OCI-LY7 (cell line): ENCODE measurements at regions not wholly inside any gene's neighbourhood (a gene's known extent, or its start where the extent isn't known, plus 50 kb on each side); places are given as distances from the start of the nearest gene placed in this dataset.

ENCODE experiments used
- BruUV-seq: library from RNA; stranded (reverse); fragments of 400-500 nt; replicated peaks from 2 replicates; lab custom pipeline; 2021; lab: Mats Ljungman, UMichigan
- CTCF ChIA-PET: fragments of 300-600 bp; sonication (Branson Sonifier 250); formaldehyde crosslinking; loops from one replicate; lab custom pipeline; 2022; ENCODE audit warnings: antibody characterized with exemption; ENCODE audit not compliant: unreplicated experiment; lab: Charles Lee
- POLR2A ChIA-PET: fragments of 300-600 bp; sonication (Branson Sonifier 250); formaldehyde crosslinking; loops from one replicate; lab custom pipeline; 2022; ENCODE audit warnings: antibody characterized with exemption; lab: Charles Lee
- DNase-seq: peaks from one replicate; pipeline ENCODE4 v3.0.0-alpha.2; 2015; ENCODE audit warnings: low spot score
- H2AFZ ChIP-seq: fragments of 200-600 bp; sonication (generic), shearing (Covaris generic); 2 replicates; pipeline ENCODE4 v1.6.1; 2014; ENCODE audit warnings: mild to moderate bottlenecking, antibody characterized with exemption, low read length, moderate library complexity
- H3K27ac ChIP-seq: fragments of 200-600 bp; sonication (generic); 2 replicates; pipeline ENCODE4 v1.5.1; 2014; ENCODE audit warnings: mixed run types, low read depth, mild to moderate bottlenecking, moderate library complexity, low read length, inconsistent platforms; ENCODE audit not compliant: poor library complexity, severe bottlenecking
- H3K36me3 ChIP-seq: fragments of 200-600 bp; sonication (generic); 2 replicates; pipeline ENCODE4 v1.6.1; 2014; ENCODE audit warnings: mild to moderate bottlenecking, antibody characterized with exemption, low read length, moderate library complexity, mixed read lengths; ENCODE audit not compliant: insufficient read depth
- H3K4me1 ChIP-seq: fragments of 200-600 bp; sonication (generic); 2 replicates; pipeline ENCODE4 v1.5.1; 2014; ENCODE audit warnings: mild to moderate bottlenecking, low read length; ENCODE audit not compliant: insufficient read depth, poor library complexity, severe bottlenecking
- H3K4me2 ChIP-seq: fragments of 200-600 bp; sonication (generic); 2 replicates; pipeline ENCODE4 v1.6.1; 2014; ENCODE audit warnings: mild to moderate bottlenecking, low read length
- H3K4me3 ChIP-seq: fragments of 200-600 bp; sonication (generic); 2 replicates; pipeline ENCODE4 v1.5.1; 2014; ENCODE audit warnings: mild to moderate bottlenecking, low read depth, low read length; ENCODE audit not compliant: poor library complexity, severe bottlenecking
- H3K79me2 ChIP-seq: fragments of 200-600 bp; sonication (generic); 2 replicates; pipeline ENCODE4 v1.6.1; 2016; ENCODE audit warnings: low read depth, mild to moderate bottlenecking, low read length, moderate library complexity, mixed read lengths; ENCODE audit not compliant: insufficient read depth
- H3K9me2 ChIP-seq: fragments of 200-600 bp; sonication (generic); 2 replicates; pipeline ENCODE4 v1.6.1; 2016; ENCODE audit warnings: mild to moderate bottlenecking, low read length, mixed read lengths; ENCODE audit not compliant: insufficient read depth
- H3K9me3 ChIP-seq: fragments of 200-600 bp; sonication (generic); 2 replicates; pipeline ENCODE4 v1.6.1; 2014; ENCODE audit warnings: mild to moderate bottlenecking, mixed run types, low read length, mixed read lengths
- H4K20me1 ChIP-seq: fragments of 200-600 bp; sonication (generic); 2 replicates; pipeline ENCODE4 v1.6.1; 2014; ENCODE audit warnings: mild to moderate bottlenecking, antibody characterized with exemption, low read length, moderate library complexity, mixed read lengths; ENCODE audit not compliant: insufficient read depth
- CTCF ChIP-seq: fragments of 200-600 bp; sonication (generic); conservative IDR thresholded peaks from 2 replicates; pipeline ENCODE4 v1.5.1; 2014; ENCODE audit warnings: mild to moderate bottlenecking, antibody characterized with exemption, low read length, moderate library complexity, mixed read lengths
- EZH2phosphoT487 ChIP-seq: fragments of 200-600 bp; sonication (generic); IDR thresholded peaks from 2 replicates; pipeline ENCODE4 v1.6.1; 2018; ENCODE audit warnings: low read depth, borderline replicate concordance, mild to moderate bottlenecking, mixed run types, antibody characterized with exemption, low read length, moderate library complexity, mixed read lengths
- intact Hi-C: fragments of 100-400 bp; cut with micrococcal nuclease; formaldehyde crosslinking; loops from one replicate; pipeline ENCODE4 v1.10.0; 2022; ENCODE audit not compliant: unreplicated experiment

GRCh38 chr2:239893236-239893515, 132.0 kb downstream of the NDUFA10 start:
- no peak overlapping the region for H3K4me3 ChIP-seq
- intact Hi-C loops, result no loop called here
- no peaks in the 10 kb centered on the region for H3K4me1 ChIP-seq
- H3K9me3 ChIP-seq, result no peaks in the 10 kb centered on the region
- ChIA-PET CTCF (interaction anchor here (0.6 kb wide), 1 partner anchor 975 kb away, joined by 3 read pairs; no protein-coding TSS in a partner anchor), POLR2A (interaction anchor here (0.6 kb wide), 1 partner anchor 772 kb away, joined by 4 read pairs; no protein-coding TSS in a partner anchor)
- H3K4me2 ChIP-seq, result no peak overlapping the region
- H3K27ac ChIP-seq, result no peak overlapping the region
- H4K20me1 ChIP-seq, result no peaks in the 10 kb centered on the region
- DNase-seq, result peak; percentile 17
- no peaks in the 10 kb centered on the region for H3K9me2 ChIP-seq
- no peaks in the 10 kb centered on the region for H3K79me2 ChIP-seq
- TF ChIP-seq EZH2phosphoT487, result no peak
- no peak for TF ChIP-seq CTCF
- BruUV-seq, result no TSS peak
- no peaks in the 10 kb centered on the region for H3K36me3 ChIP-seq
- peak overlapping the region; percentile 56; the same call in 1 of the 2 replicates for H2AFZ ChIP-seq

- intact Hi-C loops, result no loop called here
- peak overlapping the region; percentile 56; the same call in 1 of the 2 replicates for H2AFZ ChIP-seq
- H3K27ac ChIP-seq, result no peak overlapping the region
- H3K79me2 ChIP-seq, result no peaks in the 10 kb centered on the region
- DNase-seq, result no peak
- H3K9me2 ChIP-seq, result no peaks in the 10 kb centered on the region
- H3K4me1 ChIP-seq, result no peaks in the 10 kb centered on the region
- CTCF ChIA-PET, result no interaction called here
- no peaks in the 10 kb centered on the region for H3K9me3 ChIP-seq
- no peaks in the 10 kb centered on the region for H4K20me1 ChIP-seq
- TF ChIP-seq CTCF, result no peak
- TF ChIP-seq EZH2phosphoT487, result no peak
- H3K4me3 ChIP-seq, result no peak overlapping the region
- no peak overlapping the region for H3K4me2 ChIP-seq
- POLR2A ChIA-PET, result no interaction called here
- no peaks in the 10 kb centered on the region for H3K36me3 ChIP-seq
- BruUV-seq, result no TSS peak
Observed at GRCh38 chr2:239892441-239893235, 132.5 kb downstream of the NDUFA10 start.

GRCh38 chr2:239891698-239892097, 133.4 kb downstream of the NDUFA10 start:
- Histone ChIP-seq H3K4me1 (no peaks in the 10 kb centered on the region), H3K79me2 (no peaks in the 10 kb centered on the region), H3K9me2 (0 out of 2 replicates have a peak, but pooled peaks cover under 1% of the 10 kb centered on the region), H3K27ac (no peak overlapping the region), H3K4me3 (no peak overlapping the region), H3K4me2 (no peak overlapping the region), H3K36me3 (no peaks in the 10 kb centered on the region), H3K9me3 (no peaks in the 10 kb centered on the region), H4K20me1 (no peaks in the 10 kb centered on the region), H2AFZ (no peak overlapping the region)
- POLR2A ChIA-PET, result no interaction called here
- intact Hi-C loops, result no loop called here
- TF ChIP-seq CTCF (no peak), EZH2phosphoT487 (no peak)
- CTCF ChIA-PET, result no interaction called here
- BruUV-seq, result no TSS peak
- no peak for DNase-seq
